Fibroblast of skin of scalp (primary cell): ENCODE measurements at regions not wholly inside any gene's neighbourhood (a gene's known extent, or its start where the extent isn't known, plus 50 kb on each side); places are given as distances from the start of the nearest gene placed in this dataset.

Experiments
- DNase-seq: peaks from one replicate; pipeline ENCODE4 v3.0.0-alpha.2; 2013

DNA sequence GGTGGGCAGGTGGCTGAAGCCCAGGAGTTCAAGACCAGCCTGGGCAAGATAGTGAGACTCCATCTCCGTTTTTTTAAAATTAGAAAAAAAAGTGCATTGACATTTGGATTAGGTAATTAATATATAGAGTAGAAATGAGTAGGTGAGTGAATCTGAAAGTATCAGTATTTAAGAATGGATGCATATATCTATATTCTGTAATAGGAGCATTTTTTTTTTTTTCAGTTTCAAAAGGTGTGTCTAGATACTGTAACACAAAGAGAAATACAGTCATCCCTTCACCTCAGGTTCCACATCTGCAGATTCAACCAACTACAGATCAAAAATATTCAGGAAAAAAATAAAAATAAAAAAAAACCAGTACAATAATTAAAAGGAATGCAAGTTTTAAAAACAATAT is 50.8 kb downstream of the RBM27 start:
- DNase-seq, result no peak

DNA sequence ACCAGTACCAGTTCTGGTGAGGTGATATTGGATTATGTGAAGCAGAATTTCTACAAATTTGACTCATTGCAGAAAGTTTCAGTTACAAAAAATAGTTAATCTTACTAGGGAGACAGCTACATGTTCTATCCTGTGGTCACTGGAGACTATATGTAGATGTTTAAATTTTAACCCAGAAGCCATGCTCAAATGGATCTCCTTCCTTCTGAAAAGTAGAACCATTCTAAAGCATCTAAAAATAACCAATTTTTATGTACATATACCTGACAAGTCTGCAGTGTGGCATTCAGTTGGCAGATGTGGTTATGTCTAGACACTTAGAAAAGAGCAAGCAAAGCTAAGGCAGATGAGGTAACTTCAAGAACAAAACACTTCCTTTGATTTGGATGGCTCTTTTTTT is 65.5 kb upstream of the POU4F3 start:
- DNase-seq, result no peak

DNA sequence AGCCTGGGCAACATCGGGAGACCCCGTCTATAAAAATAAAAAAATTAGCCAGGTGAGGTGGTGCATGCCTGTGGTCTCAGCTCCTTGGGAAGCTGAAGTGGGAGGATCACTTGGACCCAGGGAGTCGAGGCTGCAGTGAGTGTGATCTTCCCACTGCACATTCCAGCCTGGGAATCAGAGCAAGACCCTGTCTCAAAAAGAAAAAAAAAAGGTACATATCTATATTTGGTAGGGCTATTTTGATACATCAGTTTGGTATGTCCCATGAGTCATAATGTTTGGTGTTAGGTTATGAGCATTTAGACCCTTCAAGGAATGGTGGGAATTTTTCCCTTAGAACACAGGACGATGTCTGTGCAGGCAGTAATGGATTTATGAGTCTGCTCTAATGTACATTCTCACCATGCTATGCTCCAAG is 55.3 kb upstream of the POU4F3 start:
- peak; percentile 95 for DNase-seq

DNA sequence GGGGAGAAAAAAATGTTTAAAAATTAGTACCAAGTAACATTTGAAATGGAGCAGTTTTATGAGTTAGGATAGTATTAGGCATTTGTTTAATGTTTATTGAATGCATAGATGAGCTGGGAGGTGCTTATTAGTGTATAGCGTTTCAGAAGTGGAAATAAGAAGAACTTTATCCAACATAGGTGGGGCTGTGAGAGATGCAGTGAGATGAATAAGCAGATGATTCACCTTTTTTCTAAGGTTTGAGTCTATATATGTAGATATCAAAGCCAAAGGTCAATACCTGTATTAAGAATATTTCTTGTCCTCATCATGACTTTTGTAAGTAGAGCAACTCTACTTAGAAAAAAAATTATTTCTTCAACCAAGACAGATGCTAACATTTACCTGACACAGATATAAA is 54.6 kb upstream of the POU4F3 start:
- DNase-seq, result no peak
